ENCODE measurements at regions not wholly inside any gene's neighbourhood (a gene's known extent, or its start where the extent isn't known, plus 50 kb on each side); places are given as distances from the start of the nearest gene placed in this dataset.
A peak's percentile ranks its signal among the peaks of the same experiment; 100 is the strongest.

DNA sequence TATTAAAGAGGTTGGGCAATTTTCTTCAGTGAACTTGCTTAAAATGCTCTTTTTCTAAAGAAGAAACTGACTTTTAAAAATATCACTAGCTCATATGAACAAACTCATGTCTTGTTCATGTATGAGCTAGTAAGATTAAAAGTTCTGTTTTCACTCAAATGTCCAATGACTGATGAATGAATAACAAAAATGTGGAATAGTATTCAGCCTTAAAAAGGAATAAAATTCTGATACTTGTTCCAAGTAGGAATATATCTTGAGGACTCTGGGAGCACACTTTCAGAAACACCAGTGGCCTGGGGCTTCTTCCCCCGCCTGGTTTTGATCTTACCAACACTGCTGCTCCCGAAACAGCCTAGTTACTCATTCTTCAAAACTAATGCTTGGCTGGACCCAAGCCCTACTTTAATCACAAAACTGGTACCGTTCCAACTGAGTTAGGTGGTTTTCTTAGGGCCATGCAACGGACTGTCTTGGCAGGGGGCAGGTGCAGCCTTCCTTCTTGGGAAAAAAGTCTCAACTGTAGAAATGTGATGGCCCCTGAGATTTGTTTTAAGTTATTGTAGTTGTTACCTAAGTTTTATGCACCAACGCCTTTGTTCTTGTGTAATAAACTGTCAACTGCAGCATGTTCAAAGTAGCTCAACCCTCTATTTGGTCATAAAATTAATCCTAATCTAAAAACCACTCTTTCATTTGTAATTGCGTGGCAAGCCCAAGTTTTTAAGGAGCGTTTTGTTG lies 116.0 kb downstream of the ETS2 start:
- Histone ChIP-seq H3K36me3 (ENCODE audit: control insufficient read depth in 2 of 2, extremely low read depth in 1 of 2, insufficient read depth in 2 of 2, low read length in 2 of 2) (no peaks in the 10 kb centered on the region), H3K27ac (ENCODE audit: insufficient read depth, low read depth, low read length) (no peak overlapping the region), H4K20me1 (replicated peaks; ENCODE audit: control insufficient read depth, extremely low read depth, insufficient read depth, low read length) (no peaks in the 10 kb centered on the region), H3K4me2 (ENCODE audit: insufficient read depth, low read length) (no peak overlapping the region), H3K9ac (replicated peaks; ENCODE audit: extremely low read depth, insufficient read depth, low read length) (no peak overlapping the region), H3K27me3 (ENCODE audit: control insufficient read depth in 2 of 2, insufficient read depth in 2 of 2, low read length in 2 of 2) (peaks cover 0 to 9% of the 10 kb centered on the region in 2 experiments), H3K4me3 (replicated peaks in 1 of 3; ENCODE audit: insufficient read depth in 1 of 3, low read depth in 1 of 3, low read length in 3 of 3) (no peak overlapping the region), H3K9me3 (replicated peaks; ENCODE audit: control insufficient read depth, insufficient read depth, low read length) (no peaks in the 10 kb centered on the region), H3K4me1 (ENCODE audit: control insufficient read depth, extremely low read depth, insufficient read depth, low read length) (no peaks in the 10 kb centered on the region), H3K9me1 (replicated peaks; ENCODE audit: control insufficient read depth, extremely low read depth, insufficient read depth, low read length) (no peaks in the 10 kb centered on the region), H3K79me2 (ENCODE audit: control insufficient read depth, insufficient read depth, low read length) (no peaks in the 10 kb centered on the region), H2AFZ (ENCODE audit: low read depth, low read length) (no peak overlapping the region)
- BruUV-seq (replicated peaks) = no TSS peak
- DNase-seq (ENCODE audit: low read depth, low spot score) (no peak), FAIRE-seq (peak; percentile 49)
- ChIA-PET POLR2A (no interaction called here), CTCF (no interaction called here)
- intact Hi-C loops (cut with micrococcal nuclease) (no loop called here), dilution Hi-C loops (cut with MboI; ENCODE audit: extremely low pct_ligation_motif_present, low sequenced_read_pairs) (no loop called here)
- TF ChIP-seq GATA2 (IDR thresholded peaks at IDR 0.05; ENCODE audit: insufficient read depth, insufficient read length, low read depth, low read length) = no peak
- no peak for TF ChIP-seq MYC (IDR thresholded peaks at IDR 0.05; ENCODE audit: low read depth, low read length)
- no peak for TF ChIP-seq JUN (IDR thresholded peaks at IDR 0.05; ENCODE audit: borderline replicate concordance, insufficient read depth, insufficient read length, low read depth)
- TF ChIP-seq FOS (IDR thresholded peaks at IDR 0.05; ENCODE audit: borderline replicate concordance, insufficient read depth, low read length) = no peak
- TF ChIP-seq, protein P1, sequence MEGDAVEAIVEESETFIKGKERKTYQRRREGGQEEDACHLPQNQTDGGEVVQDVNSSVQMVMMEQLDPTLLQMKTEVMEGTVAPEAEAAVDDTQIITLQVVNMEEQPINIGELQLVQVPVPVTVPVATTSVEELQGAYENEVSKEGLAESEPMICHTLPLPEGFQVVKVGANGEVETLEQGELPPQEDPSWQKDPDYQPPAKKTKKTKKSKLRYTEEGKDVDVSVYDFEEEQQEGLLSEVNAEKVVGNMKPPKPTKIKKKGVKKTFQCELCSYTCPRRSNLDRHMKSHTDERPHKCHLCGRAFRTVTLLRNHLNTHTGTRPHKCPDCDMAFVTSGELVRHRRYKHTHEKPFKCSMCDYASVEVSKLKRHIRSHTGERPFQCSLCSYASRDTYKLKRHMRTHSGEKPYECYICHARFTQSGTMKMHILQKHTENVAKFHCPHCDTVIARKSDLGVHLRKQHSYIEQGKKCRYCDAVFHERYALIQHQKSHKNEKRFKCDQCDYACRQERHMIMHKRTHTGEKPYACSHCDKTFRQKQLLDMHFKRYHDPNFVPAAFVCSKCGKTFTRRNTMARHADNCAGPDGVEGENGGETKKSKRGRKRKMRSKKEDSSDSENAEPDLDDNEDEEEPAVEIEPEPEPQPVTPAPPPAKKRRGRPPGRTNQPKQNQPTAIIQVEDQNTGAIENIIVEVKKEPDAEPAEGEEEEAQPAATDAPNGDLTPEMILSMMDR (IDR thresholded peaks at IDR 0.05; ENCODE audit: extremely low read depth in 1 of 2, insufficient read depth in 1 of 2, low read depth in 1 of 2, low read length in 2 of 2) = no peak
- TF ChIP-seq POLR2A (IDR thresholded peaks at IDR 0.05; ENCODE audit: low read depth, low read length) = no peak
- TF ChIP-seq, protein P2, sequence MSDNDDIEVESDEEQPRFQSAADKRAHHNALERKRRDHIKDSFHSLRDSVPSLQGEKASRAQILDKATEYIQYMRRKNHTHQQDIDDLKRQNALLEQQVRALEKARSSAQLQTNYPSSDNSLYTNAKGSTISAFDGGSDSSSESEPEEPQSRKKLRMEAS (IDR thresholded peaks at IDR 0.05; ENCODE audit: insufficient read depth, insufficient read length) = no peak
- TF ChIP-seq EZH2 (IDR thresholded peaks at IDR 0.05; ENCODE audit: borderline replicate concordance, low read depth, low read length, severe bottlenecking) = no peak
- no peak for TF ChIP-seq POLR2AphosphoS5 (IDR thresholded peaks at IDR 0.05; ENCODE audit: insufficient read depth, low read depth, low read length)

Data from endothelial cell of umbilical vein (primary cell).